HG02678 (cell line): ENCODE measurements at regions not wholly inside any gene's neighbourhood (a gene's known extent, or its start where the extent isn't known, plus 50 kb on each side); places are given as distances from the start of the nearest gene placed in this dataset.

ENCODE experiments used
- ATAC-seq: cut with Tn5 transposase; IDR thresholded peaks from one replicate; pipeline ENCODE4 v1.9.1; 2021; ENCODE audit warnings: mild to moderate bottlenecking, moderate library complexity; ENCODE audit not compliant: unreplicated experiment

- no peak for ATAC-seq
Observed at GRCh38 chr17:36727052-36727451, 125.7 kb downstream of the MRM1 start.

GRCh38 chr17:36727577-36727976, 126.2 kb downstream of the MRM1 start:
- ATAC-seq, result no peak

GRCh38 chr17:36728030-36728991, 126.9 kb downstream of the MRM1 start:
- no peak for ATAC-seq

GRCh38 chr17:36730095-36730808, 128.9 kb downstream of the MRM1 start:
- ATAC-seq, result no peak

- no peak for ATAC-seq
Observed at GRCh38 chr17:36730857-36731490, 129.6 kb downstream of the MRM1 start.

- ATAC-seq, result no peak
Observed at GRCh38 chr17:36731811-36732210, 130.4 kb downstream of the MRM1 start.

GRCh38 chr17:36732351-36732750, 131.0 kb downstream of the MRM1 start:
- no peak for ATAC-seq

GRCh38 chr17:36736201-36737156, 135.1 kb downstream of the MRM1 start:
- ATAC-seq, result no peak

GRCh38 chr17:36739208-36739607, 137.8 kb downstream of the MRM1 start:
- ATAC-seq, result no peak

GRCh38 chr17:36740157-36740556, 138.8 kb downstream of the MRM1 start:
- ATAC-seq, result no peak

GRCh38 chr17:36741019-36741902, 139.9 kb downstream of the MRM1 start:
- no peak for ATAC-seq

GRCh38 chr17:36742267-36743000, 141.1 kb downstream of the MRM1 start:
- no peak for ATAC-seq

GRCh38 chr17:36743130-36743529, 141.7 kb downstream of the MRM1 start:
- ATAC-seq, result no peak

GRCh38 chr17:36746381-36747053, 145.1 kb downstream of the MRM1 start:
- no peak for ATAC-seq

GRCh38 chr17:36747861-36748260, 146.5 kb downstream of the MRM1 start:
- ATAC-seq, result no peak

GRCh38 chr17:36748272-36748671, 146.9 kb downstream of the MRM1 start:
- ATAC-seq, result no peak

- ATAC-seq, result no peak
Observed at GRCh38 chr17:36749493-36749892, 148.1 kb downstream of the MRM1 start.

GRCh38 chr17:36750316-36750885, 149.0 kb downstream of the MRM1 start:
- no peak for ATAC-seq
